GM19240 (cell line): ENCODE measurements at regions not wholly inside any gene's neighbourhood (a gene's known extent, or its start where the extent isn't known, plus 50 kb on each side); places are given as distances from the start of the nearest gene placed in this dataset.
"Not testable (repeated sequence)": the region's sequence is repeated elsewhere in the genome, so short reads cannot be mapped to it uniquely, and the experiment has no call there.

Source experiments
- DNase-seq: peaks from one replicate; pipeline ENCODE4 v3.0.0; 2011; ENCODE audit warnings: low spot score; ENCODE audit not compliant: insufficient read length

DNA sequence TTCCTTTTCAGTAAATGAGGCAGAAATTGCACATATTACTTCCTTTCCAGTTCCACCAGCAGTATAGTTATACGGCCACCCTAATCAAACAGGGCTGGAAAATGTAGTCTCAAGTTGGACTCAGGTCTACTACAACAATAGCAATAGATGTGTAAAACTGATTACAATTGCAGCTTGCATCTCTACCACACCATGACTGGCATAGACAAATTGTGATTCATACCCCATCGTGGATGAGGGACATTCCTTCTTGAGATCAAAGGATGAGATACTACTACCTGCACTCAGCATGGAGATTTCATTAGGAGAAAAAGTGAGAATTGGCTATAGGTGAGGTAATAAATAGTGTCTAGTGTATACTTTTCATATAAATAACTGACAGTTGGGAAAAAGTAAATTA, 1220.8 kb downstream of the TYW1 start:
- DNase-seq, result no peak

DNA sequence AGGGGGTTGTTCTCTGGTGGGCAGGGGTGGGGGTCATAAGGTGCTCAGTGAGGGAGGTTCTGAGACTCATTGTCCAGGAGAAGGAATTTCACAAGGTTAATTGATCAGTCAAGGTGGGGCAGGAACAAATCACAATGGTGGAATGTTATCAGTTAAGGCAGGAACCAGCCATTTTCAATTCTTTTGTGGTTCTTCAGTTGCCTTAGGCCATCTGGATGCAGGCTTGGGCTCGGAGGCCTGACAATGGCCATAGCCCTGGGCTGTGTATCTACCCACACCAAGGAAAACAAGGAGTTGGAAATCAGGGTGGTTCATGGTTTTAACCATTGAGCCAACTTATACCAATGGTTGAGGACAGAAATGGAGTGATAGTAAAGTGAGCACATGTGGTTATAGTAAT, 1221.8 kb downstream of the TYW1 start:
- no peak for DNase-seq

- no peak for DNase-seq
Measured at GRCh38 chr7:68222311-68222710, 1225.7 kb downstream of the TYW1 start.

GRCh38 chr7:68224041-68224741, 1227.6 kb downstream of the TYW1 start:
- DNase-seq, result no peak

DNA sequence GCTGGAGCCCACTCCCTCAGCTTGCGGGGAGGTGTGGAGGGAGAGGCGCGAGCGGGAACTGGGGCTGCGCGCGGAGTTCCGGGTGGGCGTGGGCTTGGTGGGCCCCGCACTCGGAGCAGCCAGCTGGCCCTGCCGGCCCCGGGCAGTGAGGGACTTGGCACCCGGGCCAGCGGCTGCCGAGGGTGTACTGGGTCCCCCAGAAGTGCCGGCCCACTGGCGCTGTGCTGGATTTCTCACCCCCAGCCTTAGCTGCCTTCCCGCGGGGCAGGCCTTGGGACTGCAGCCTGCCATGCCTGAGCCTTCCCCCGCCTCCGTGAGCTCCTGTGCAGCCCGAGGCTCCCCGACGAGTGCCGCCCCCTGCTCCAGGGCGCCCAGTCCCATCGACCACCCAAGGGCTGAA, 1234.4 kb downstream of the TYW1 start:
- DNase-seq, result not testable (repeated sequence)

DNA sequence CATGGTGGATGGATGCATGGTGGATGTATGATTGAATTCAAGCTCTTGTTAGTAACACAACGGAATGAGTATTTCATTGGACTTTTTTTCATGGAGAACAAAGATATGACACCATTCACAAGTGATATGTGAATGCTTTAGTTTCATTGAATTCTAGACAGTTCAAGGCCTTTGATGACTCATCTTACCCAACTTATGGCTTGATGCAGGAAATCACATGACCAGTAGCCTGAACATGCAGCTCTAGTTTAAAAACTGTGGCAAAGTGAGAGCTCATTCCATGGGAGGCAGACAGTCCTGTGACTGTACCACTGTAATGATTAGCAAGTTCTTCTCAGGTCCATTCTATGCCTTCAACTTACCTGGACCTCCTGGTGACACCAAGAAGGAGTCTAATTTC, 1239.3 kb downstream of the TYW1 start:
- no peak for DNase-seq

DNA sequence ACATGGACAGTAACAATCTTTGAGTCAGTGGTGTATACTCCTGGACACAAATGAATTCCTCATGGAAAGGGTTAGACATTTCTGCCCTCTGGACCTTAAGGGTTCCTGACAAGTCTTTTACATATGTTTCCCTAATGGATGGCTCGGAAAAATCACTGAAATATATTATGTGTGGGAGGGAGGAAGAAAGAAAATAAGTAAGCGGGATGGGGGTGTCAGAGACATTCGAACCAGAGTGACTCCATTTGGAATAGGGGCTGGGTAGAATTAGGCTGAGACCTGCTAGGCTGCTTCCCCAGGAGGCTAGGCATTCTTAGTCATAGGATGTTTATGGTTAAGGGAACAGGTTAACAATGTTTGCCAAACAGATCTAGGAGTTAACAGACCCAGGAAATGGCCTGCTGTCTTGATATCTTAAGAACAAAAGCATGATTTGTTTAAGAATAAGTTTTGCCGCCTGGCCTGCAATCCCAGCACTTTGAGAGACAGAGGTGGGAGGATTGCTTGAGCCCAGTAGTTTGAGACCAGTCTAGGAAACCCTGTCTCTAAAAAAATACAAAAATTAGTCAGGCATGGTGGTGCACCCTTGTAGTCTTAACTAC, 1241.7 kb downstream of the TYW1 start:
- no peak for DNase-seq

GRCh38 chr7:68243128-68243527, 1246.5 kb downstream of the TYW1 start:
- DNase-seq, result no peak

GRCh38 chr7:68244389-68244788, 1247.8 kb downstream of the TYW1 start:
- no peak for DNase-seq

GRCh38 chr7:68245688-68246087, 1249.1 kb downstream of the TYW1 start:
- DNase-seq, result no peak

- no peak for DNase-seq
Measured at GRCh38 chr7:68246189-68246633, 1249.6 kb downstream of the TYW1 start.

DNA sequence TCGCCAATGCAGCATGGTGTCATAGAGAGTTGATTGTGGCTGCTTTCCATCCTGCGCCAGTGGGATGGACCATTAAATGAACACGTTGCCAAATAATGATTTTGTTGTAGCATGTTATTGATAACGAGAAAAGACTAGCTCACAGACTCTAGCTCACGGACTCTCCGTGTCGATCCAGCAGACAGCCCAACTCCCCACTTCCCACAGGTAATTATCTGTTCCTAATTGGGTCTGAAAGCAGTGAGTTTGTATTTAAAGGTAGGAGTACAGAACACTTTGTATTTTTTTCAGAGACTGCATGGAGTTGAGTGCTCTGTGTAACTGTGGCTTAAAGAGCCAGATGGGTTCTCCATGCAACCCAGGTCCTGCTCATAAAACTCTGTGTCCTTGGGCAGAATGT, 1250.5 kb downstream of the TYW1 start:
- no peak for DNase-seq

DNA sequence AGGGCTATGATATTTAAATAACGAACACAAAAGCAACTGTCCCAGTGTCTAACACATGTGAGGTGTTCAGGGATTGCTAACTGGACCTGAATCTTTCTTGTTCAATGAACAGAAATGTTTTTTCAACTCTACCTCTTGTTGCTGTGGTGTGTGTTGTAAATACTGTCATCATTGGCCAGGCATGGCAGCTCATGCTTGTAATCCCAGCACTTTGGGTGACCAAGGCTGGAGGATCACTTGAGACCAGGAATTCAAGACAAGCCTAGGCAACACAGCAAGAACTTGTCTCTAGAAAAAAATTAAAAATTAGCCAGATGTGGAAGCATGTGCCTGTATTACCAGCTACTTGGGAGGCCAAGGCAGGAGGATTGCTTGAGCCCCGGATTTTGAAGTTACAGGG, 1250.9 kb downstream of the TYW1 start:
- DNase-seq, result no peak

DNA sequence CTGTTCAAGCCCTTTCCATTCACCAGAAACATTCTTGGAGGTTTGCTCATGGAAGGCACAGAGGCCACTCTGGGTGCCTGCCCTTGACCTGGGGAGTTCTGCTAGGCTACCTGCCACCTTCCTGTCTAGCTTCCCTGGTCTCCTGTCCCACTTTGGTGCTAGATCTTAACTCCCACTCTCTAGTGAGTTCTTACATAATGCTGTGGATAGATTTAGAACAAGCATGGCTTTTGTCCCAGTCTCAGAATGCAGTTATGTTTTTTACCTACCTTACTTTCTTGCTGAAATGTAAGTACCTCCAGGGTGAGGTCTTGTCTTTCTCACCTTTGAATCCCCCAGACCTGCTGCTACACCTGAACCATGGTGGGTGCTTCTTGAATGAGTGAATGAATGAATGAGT, 1252.3 kb downstream of the TYW1 start:
- no peak for DNase-seq

DNA sequence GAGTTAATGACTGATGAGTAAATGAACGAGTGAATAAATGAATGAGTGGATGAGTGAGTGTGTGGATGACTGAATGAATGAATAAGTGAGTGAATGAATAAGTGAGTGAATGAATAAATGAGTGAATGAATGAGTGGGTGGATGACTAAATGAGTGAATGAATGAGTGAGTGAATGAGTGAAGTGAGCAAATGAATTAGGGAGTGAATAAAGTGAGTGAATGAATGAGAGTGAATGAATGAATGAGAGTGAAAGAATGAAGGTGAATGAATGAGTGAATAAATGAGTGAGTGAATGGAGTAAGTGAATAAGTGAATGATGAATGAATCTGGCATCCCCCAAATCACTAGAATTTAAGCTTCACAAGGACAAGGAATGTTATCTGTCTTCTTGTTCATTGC, 1253.0 kb downstream of the TYW1 start:
- DNase-seq, result no peak

GRCh38 chr7:68250143-68250542, 1253.5 kb downstream of the TYW1 start:
- DNase-seq, result no peak

- DNase-seq, result not testable (repeated sequence)
Measured at GRCh38 chr7:68254815-68255214, 1258.2 kb downstream of the TYW1 start.

DNA sequence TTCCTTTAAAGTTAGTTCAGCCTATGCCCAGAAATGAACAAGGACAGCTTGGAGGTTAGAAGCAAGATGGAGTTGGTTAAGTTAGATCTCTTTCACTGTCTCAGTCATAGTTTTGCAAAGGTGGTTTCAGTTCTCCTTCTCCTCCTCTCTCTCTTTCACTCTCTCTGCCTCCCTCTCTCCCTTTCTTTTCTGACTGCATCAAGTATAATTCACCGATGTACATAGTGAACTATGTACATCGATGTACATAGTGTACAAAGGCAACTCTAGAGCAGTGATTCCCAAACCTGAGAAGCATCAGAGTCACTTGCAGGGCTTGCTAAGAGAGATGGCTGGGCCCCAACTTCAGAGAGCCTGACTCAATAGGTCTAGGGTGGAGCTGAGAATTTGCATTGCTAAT, 1259.7 kb downstream of the TYW1 start:
- no peak for DNase-seq

- no peak for DNase-seq
Measured at GRCh38 chr7:68258609-68259008, 1262.0 kb downstream of the TYW1 start.

DNA sequence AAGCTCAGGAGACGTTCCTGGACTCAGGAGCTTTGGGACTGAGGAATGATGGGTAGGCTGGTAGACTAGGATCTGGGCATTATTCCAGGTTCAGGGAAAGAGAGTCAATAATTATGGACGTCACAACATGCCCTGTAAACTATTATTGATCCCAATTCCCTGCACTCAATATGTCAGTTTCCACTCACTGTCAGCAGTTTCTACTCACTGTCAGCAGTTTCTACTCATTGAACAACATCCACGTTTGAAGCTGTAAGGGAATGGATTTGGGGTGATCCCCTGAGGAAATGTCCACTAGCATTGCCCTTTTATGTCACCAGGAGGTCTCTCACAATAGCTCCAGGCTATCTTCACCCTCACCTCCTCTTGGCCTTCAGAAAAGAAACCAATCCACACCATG, 1268.6 kb downstream of the TYW1 start:
- DNase-seq, result no peak

DNA sequence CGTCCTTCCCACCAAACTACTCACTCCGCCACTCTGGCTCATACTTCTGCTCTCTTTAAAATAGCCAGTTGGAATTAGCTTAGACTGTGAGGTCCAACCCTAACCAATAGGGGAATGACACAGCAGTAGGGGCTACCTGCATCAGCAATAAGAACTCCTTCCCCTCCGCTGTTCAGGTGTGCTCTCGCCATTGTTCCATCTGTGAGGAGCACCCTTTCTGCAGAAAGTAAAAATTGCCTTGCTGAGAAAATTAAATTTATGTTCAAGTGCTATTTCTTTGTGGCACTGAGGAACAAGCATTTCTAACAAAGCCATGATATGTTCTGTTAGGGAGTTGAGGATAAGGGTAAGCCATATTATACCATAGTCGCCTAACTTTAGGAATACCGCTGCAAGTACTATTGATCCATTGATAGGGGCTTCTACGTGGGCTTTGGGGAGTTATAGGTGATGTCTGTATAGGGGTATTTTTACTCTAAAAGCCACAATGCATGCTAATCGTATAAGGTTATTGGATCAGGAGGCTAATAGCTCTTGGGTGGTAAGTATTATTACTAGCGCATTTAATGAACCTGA, 1269.5 kb downstream of the TYW1 start:
- no peak for DNase-seq

GRCh38 chr7:68267486-68267885, 1270.9 kb downstream of the TYW1 start:
- DNase-seq, result no peak

GRCh38 chr7:68269405-68269804, 1272.8 kb downstream of the TYW1 start:
- DNase-seq, result no peak
